ENCODE measurements at regions not wholly inside any gene's neighbourhood (a gene's known extent, or its start where the extent isn't known, plus 50 kb on each side); places are given as distances from the start of the nearest gene placed in this dataset.

GRCh38 chr13:82323101-82323500, 1559.2 kb downstream of the SLITRK1 start (continued):
- no peak for TF ChIP-seq MYC (IDR thresholded peaks at IDR 0.05; ENCODE audit: borderline replicate concordance, low read length)
- TF ChIP-seq, protein P1, sequence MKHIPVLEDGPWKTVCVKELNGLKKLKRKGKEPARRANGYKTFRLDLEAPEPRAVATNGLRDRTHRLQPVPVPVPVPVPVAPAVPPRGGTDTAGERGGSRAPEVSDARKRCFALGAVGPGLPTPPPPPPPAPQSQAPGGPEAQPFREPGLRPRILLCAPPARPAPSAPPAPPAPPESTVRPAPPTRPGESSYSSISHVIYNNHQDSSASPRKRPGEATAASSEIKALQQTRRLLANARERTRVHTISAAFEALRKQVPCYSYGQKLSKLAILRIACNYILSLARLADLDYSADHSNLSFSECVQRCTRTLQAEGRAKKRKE (CRISPR knock-in tag; IDR thresholded peaks at IDR 0.05; ENCODE audit: low read depth) = no peak
- TF ChIP-seq NR3C1 (IDR thresholded peaks at IDR 0.05) = no peak
- no peak for TF ChIP-seq ZNF302 (CRISPR knock-in tag; IDR thresholded peaks at IDR 0.05)
- TF ChIP-seq GATA3 (IDR thresholded peaks at IDR 0.05; ENCODE audit: borderline replicate concordance) = no peak

DNA sequence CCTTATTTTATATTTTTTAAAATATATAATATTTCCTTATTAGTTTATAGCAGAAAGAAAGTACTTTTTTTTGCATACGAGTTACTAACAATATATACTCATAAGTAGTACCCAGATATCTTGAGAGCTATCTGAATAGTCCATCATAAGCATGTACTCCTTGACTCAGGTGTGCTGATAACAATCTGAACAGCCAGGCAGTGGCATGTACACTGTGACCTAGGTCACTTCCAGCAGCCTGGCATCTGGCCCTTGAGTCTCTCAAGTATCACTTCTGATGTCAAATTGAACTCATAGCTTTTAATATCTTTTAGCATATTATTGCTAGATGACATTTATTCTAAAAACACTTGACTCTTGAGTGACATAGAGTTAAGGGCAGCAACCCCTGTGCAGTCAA, 1576.7 kb downstream of the SLITRK1 start:
- Histone ChIP-seq H3K27ac (no peak overlapping the region), H3K4me1 (no peaks in the 10 kb centered on the region), H3K4me3 (no peak overlapping the region), H3K9me3 (no peaks in the 10 kb centered on the region), H3K4me2 (no peak overlapping the region)
- no peak for ATAC-seq
- ChIA-PET POLR2A (no interaction called here), CTCF (no interaction called here)
- 11% methylated on average over 1 of the region's 1 CpG for WGBS (ENCODE audit: missing lambda C conversion rate)
- TF ChIP-seq TP53 (CRISPR knock-in tag; IDR thresholded peaks at IDR 0.05) = no peak
- no peak for TF ChIP-seq ZC3H11A (IDR thresholded peaks at IDR 0.05)
- no peak for TF ChIP-seq BHLHE40 (IDR thresholded peaks at IDR 0.05; ENCODE audit: low read depth, low read length)
- no peak for TF ChIP-seq NPAS2 (CRISPR knock-in tag; IDR thresholded peaks at IDR 0.05; ENCODE audit: borderline replicate concordance)
- no peak for TF ChIP-seq GATA3 (IDR thresholded peaks at IDR 0.05; ENCODE audit: borderline replicate concordance)
- no peak for TF ChIP-seq CBX8 (IDR thresholded peaks at IDR 0.05)
- no peak for TF ChIP-seq TFCP2L1 (CRISPR knock-in tag; IDR thresholded peaks at IDR 0.05)
- TF ChIP-seq, protein P2, sequence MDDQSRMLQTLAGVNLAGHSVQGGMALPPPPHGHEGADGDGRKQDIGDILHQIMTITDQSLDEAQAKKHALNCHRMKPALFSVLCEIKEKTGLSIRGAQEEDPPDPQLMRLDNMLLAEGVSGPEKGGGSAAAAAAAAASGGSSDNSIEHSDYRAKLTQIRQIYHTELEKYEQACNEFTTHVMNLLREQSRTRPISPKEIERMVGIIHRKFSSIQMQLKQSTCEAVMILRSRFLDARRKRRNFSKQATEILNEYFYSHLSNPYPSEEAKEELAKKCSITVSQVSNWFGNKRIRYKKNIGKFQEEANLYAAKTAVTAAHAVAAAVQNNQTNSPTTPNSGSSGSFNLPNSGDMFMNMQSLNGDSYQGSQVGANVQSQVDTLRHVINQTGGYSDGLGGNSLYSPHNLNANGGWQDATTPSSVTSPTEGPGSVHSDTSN (IDR thresholded peaks at IDR 0.05) = no peak
- no peak for TF ChIP-seq RFX5 (IDR thresholded peaks at IDR 0.05)
- TF ChIP-seq FOXS1 (CRISPR knock-in tag; IDR thresholded peaks at IDR 0.05) = no peak
- no peak for TF ChIP-seq KDM5A (IDR thresholded peaks at IDR 0.05)
- no peak for TF ChIP-seq RARB (CRISPR knock-in tag; IDR thresholded peaks at IDR 0.05)
- no peak for TF ChIP-seq HDAC2 (IDR thresholded peaks at IDR 0.05)
- TF ChIP-seq, protein P3, sequence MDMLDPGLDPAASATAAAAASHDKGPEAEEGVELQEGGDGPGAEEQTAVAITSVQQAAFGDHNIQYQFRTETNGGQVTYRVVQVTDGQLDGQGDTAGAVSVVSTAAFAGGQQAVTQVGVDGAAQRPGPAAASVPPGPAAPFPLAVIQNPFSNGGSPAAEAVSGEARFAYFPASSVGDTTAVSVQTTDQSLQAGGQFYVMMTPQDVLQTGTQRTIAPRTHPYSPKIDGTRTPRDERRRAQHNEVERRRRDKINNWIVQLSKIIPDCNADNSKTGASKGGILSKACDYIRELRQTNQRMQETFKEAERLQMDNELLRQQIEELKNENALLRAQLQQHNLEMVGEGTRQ (IDR thresholded peaks at IDR 0.05) = no peak
- TF ChIP-seq HOXB5 (CRISPR knock-in tag; IDR thresholded peaks at IDR 0.05) = no peak
- no peak for TF ChIP-seq CTCF (IDR thresholded peaks at IDR 0.05)
- FAIRE-seq = no peak
- DNase-seq (ENCODE audit: low read depth in 1 of 2, low spot score in 1 of 2) = no peak

DNA sequence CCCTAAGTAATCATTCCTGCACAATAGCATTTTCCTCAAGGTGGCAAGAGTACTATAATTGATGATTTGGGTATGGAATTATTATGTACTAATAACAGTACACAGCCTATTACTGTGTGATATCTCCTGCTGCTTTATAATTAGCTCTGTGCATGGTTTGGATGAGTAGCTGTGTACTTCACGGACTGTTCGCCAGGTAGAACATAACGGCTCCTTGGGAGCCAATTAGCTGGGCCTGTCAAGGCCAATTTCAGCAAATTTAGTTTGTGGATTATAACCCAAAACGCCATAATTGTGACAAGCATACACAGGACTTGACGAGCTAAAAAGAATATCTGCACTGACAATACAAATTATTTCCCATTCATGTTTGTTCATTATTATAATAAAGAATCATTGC, 1584.2 kb downstream of the SLITRK1 start:
- H3K4me2 ChIP-seq = no peak overlapping the region
- ATAC-seq (no peak), FAIRE-seq (no peak), DNase-seq (ENCODE audit: low read depth in 1 of 2, low spot score in 1 of 2) (no peak)
- H3K4me1 ChIP-seq = no peaks in the 10 kb centered on the region
- ChIA-PET CTCF (no interaction called here), POLR2A (no interaction called here)
- H3K27ac ChIP-seq = no peak overlapping the region
- H3K4me3 ChIP-seq = no peak overlapping the region
- WGBS (ENCODE audit: missing lambda C conversion rate) = 36% methylated on average over 5 of the region's 5 CpGs
- no peaks in the 10 kb centered on the region for H3K9me3 ChIP-seq
- no peak for TF ChIP-seq MAFK (IDR thresholded peaks at IDR 0.05; ENCODE audit: partially characterized antibody)
- no peak for TF ChIP-seq EHF (CRISPR knock-in tag; IDR thresholded peaks at IDR 0.05)
- no peak for TF ChIP-seq CBX8 (IDR thresholded peaks at IDR 0.05)
- TF ChIP-seq BHLHE40 (IDR thresholded peaks at IDR 0.05; ENCODE audit: low read depth, low read length) = no peak
- TF ChIP-seq ELK1 (IDR thresholded peaks at IDR 0.05; ENCODE audit: low read depth, low read length) = no peak
- TF ChIP-seq NR3C1 (IDR thresholded peaks at IDR 0.05) = no peak
- TF ChIP-seq MAZ (IDR thresholded peaks at IDR 0.05; ENCODE audit: borderline replicate concordance, low read depth, low read length) = no peak
- no peak for TF ChIP-seq POLR2A (IDR thresholded peaks at IDR 0.05; ENCODE audit: low read length)
- TF ChIP-seq PHF8 (IDR thresholded peaks at IDR 0.05; ENCODE audit: borderline replicate concordance, low read depth) = no peak
- no peak for TF ChIP-seq REST (IDR thresholded peaks at IDR 0.05)
- TF ChIP-seq RAD21 (conservative IDR thresholded peaks at IDR 0.05 in 1 of 2, IDR thresholded peaks at IDR 0.05 in 1 of 2) = no peak
- no peak for TF ChIP-seq MYC (IDR thresholded peaks at IDR 0.05; ENCODE audit: borderline replicate concordance, low read length)
- no peak for TF ChIP-seq CHD2 (IDR thresholded peaks at IDR 0.05; ENCODE audit: low read length, partially characterized antibody)

All from A549 (cell line).